PC-9 (cell line): ENCODE measurements at regions not wholly inside any gene's neighbourhood (a gene's known extent, or its start where the extent isn't known, plus 50 kb on each side); places are given as distances from the start of the nearest gene placed in this dataset.
A peak's percentile ranks its signal among the peaks of the same experiment; 100 is the strongest.
"Not testable (repeated sequence)": the region's sequence is repeated elsewhere in the genome, so short reads cannot be mapped to it uniquely, and the experiment has no call there.

Experiments used
- BruUV-seq: library from RNA; stranded (reverse); fragments of 400-500 nt; replicated peaks from 2 replicates; lab custom pipeline; 2021; lab: Mats Ljungman, UMichigan
- CTCF ChIA-PET: fragments of 300-600 bp; sonication (Branson Sonifier 250); formaldehyde crosslinking; loops from one replicate; lab custom pipeline; 2022; ENCODE audit warnings: antibody characterized with exemption; lab: Charles Lee
- POLR2A ChIA-PET: fragments of 300-600 bp; sonication (Branson Sonifier 250); formaldehyde crosslinking; loops from one replicate; lab custom pipeline; 2022; ENCODE audit warnings: antibody characterized with exemption; ENCODE audit not compliant: unreplicated experiment; lab: Charles Lee
- DNase-seq, 2 experiments: peaks; one replicate each; pipeline versions ENCODE4 v3.0.0 to v3.0.0-alpha.2; 2015 to 2022; ENCODE audit warnings: mixed read lengths in 1 of 2
- H2AFZ ChIP-seq: fragments of 200-600 bp; sonication (generic); 2 replicates; pipeline ENCODE4 v1.8.1; 2017; ENCODE audit warnings: antibody characterized with exemption
- H3F3A ChIP-seq: fragments of 200-600 bp; sonication (generic); 2 replicates; pipeline ENCODE4 v1.8.1; 2017; ENCODE audit warnings: antibody characterized with exemption, mild to moderate bottlenecking, low read depth; ENCODE audit not compliant: insufficient read depth
- H3K27ac ChIP-seq: fragments of 200-600 bp; sonication (generic); 2 replicates; pipeline ENCODE4 v1.6.1; 2016; ENCODE audit warnings: mixed run types
- H3K27me3 ChIP-seq: fragments of 200-600 bp; sonication (generic); 2 replicates; pipeline ENCODE4 v1.6.1; 2016; ENCODE audit warnings: low read depth, mixed run types; ENCODE audit not compliant: insufficient read depth
- H3K36me3 ChIP-seq: fragments of 200-600 bp; sonication (generic); 2 replicates; pipeline ENCODE4 v1.6.1; 2016; ENCODE audit warnings: low read depth, mixed run types
- H3K4me1 ChIP-seq: fragments of 200-600 bp; sonication (generic); replicated peaks from 2 replicates; pipeline ENCODE4 v1.6.1; 2016; ENCODE audit warnings: mixed run types; ENCODE audit not compliant: insufficient read depth
- H3K4me2 ChIP-seq: fragments of 200-600 bp; sonication (generic); 2 replicates; pipeline ENCODE4 v1.6.1; 2017; ENCODE audit warnings: mixed run types
- H3K4me3 ChIP-seq: fragments of 200-600 bp; sonication (generic); 2 replicates; pipeline ENCODE4 v1.6.1; 2016; ENCODE audit warnings: mixed run types
- H3K79me2 ChIP-seq: fragments of 200-600 bp; sonication (generic); 2 replicates; pipeline ENCODE4 v1.6.1; 2017; ENCODE audit warnings: low read depth, mixed run types
- H3K9me2 ChIP-seq: fragments of 200-600 bp; sonication (generic); 2 replicates; pipeline ENCODE4 v1.8.1; 2017; ENCODE audit warnings: mild to moderate bottlenecking; ENCODE audit not compliant: insufficient read depth
- H3K9me3 ChIP-seq: fragments of 200-600 bp; sonication (generic); 2 replicates; pipeline ENCODE4 v1.8.1; 2016; ENCODE audit warnings: low read depth; ENCODE audit not compliant: insufficient read depth
- H4K20me1 ChIP-seq: fragments of 200-600 bp; sonication (generic); 2 replicates; pipeline ENCODE4 v1.8.1; 2017; ENCODE audit not compliant: insufficient read depth
- intact Hi-C: fragments of 100-400 bp; cut with micrococcal nuclease; formaldehyde crosslinking; loops from one replicate; pipeline ENCODE4 v1.10.0; 2022; ENCODE audit not compliant: unreplicated experiment

DNA sequence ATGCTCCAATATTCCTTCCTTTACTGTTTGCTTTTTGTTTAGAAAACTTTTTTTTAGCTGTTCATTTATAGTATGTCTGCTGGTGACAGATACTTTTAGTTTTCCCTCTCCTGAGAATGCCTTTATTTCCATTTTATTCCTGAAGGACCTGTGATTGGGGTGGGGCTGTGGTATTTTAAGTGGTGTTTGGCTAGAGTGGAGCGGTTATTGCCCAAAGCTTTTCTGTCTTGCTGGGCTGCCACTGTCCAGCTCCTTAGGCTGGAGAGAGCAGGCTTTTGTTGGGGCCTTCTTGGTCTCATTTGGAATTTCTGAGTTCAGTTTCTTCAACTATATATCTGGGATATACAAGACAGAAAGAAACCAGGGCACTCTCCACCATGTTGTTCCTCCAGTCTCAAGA lies 160.0 kb upstream of the PLGLB2 start:
- CTCF ChIA-PET, intact Hi-C loops, H3K9me2 ChIP-seq, H3F3A ChIP-seq, H3K27ac ChIP-seq, H3K79me2 ChIP-seq, H2AFZ ChIP-seq, BruUV-seq, H3K4me3 ChIP-seq, H4K20me1 ChIP-seq, H3K36me3 ChIP-seq, H3K4me1 ChIP-seq, POLR2A ChIA-PET, H3K4me2 ChIP-seq, DNase-seq, H3K27me3 ChIP-seq, H3K9me3 ChIP-seq: not testable (repeated sequence)

DNA sequence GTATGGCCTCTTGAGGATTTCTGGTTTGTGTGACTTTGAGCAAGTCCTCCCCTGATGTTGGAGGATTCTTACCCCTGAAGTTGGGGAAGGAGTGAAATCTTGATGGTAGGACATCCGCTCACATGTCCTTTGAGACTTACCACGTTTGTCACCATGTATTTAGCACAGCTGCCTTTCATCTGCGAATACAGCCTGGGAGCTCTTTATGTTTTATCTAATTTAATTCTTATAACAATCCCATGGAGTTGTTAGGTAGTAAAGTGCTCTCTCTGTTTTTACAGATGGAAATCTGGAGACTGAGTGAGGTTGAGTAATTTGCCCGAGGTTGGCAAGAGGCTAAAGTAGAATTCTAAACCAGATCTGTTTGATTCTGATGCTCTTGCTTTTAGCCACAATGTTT lies 154.9 kb upstream of the PLGLB2 start:
- H2AFZ ChIP-seq, intact Hi-C loops, H3K27me3 ChIP-seq, H3K79me2 ChIP-seq, H3K36me3 ChIP-seq, H3K4me1 ChIP-seq, H3F3A ChIP-seq, DNase-seq, H3K4me3 ChIP-seq, POLR2A ChIA-PET, H4K20me1 ChIP-seq, H3K4me2 ChIP-seq, H3K27ac ChIP-seq, CTCF ChIA-PET, BruUV-seq, H3K9me3 ChIP-seq, H3K9me2 ChIP-seq: not testable (repeated sequence)

DNA sequence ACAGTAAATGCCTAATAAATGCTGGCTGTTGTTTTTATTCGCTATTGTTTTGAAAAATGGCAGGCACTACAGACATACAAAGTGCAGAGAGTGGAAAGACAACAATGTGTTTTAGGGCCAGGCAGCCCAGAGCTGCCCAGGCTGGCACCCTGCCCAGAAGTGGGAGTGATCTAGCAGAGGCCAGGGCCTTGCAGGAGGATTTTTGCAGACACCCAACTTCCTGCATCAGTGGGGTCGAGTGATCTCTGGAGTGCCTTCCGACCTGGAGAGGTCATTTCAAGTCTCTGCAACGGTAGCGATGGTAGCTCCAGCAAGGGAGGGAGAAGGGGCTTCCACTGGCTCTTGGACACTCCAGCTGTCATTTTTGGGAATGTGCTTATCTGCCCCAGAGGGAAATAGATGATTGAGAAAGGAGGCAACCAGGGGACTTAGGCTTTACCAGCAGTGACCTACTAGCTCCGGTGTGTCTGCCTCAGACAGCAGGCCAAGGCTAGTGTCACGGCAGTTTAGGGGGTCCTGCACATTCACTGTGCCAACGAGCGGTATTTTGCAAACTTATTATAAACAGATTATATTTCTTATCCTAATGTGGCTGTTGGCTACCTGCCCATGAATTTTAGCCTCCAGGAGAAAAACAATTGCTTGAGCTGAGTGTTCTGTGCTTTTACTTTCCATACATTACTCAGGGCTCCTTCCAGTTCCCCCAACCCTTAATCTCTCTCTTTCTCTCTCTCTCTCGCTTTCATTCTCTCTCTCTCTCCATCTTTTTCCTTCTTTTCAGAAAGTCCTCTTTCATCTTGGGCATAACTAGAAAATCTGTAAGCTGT lies 153.9 kb upstream of the PLGLB2 start:
- H3K79me2 ChIP-seq, BruUV-seq, H3K4me3 ChIP-seq, H4K20me1 ChIP-seq, H3K9me2 ChIP-seq, POLR2A ChIA-PET, CTCF ChIA-PET, H3K4me1 ChIP-seq, H3K27me3 ChIP-seq, H3K4me2 ChIP-seq, intact Hi-C loops, H3F3A ChIP-seq, H2AFZ ChIP-seq, H3K27ac ChIP-seq, H3K36me3 ChIP-seq, H3K9me3 ChIP-seq: not testable (repeated sequence)
- peak; percentile 27 to 83 for DNase-seq

DNA sequence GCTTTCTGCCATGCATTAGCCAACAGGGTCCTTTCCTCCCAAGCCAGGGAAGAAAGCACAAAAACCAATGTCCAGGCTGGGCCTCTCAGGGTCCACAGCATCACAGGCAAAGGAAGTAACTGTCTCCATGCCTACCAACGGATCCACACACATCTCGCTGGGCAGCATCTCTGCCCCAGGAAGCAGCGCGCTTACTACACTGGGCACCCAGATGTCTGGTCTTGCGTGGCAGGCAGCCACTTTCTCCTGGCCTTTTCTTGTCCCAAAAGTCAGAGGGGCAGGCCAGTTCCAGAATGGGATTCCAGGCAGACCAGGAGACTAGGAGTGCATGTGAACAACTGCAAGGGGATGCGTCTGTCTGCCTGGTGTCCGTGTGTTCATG lies 153.3 kb upstream of the PLGLB2 start:
- H4K20me1 ChIP-seq, H3K4me1 ChIP-seq, CTCF ChIA-PET, H3K9me3 ChIP-seq, H3K27ac ChIP-seq, H3K36me3 ChIP-seq, DNase-seq, BruUV-seq, H2AFZ ChIP-seq, H3K27me3 ChIP-seq, intact Hi-C loops, H3F3A ChIP-seq, H3K4me2 ChIP-seq, H3K9me2 ChIP-seq, POLR2A ChIA-PET, H3K4me3 ChIP-seq, H3K79me2 ChIP-seq: not testable (repeated sequence)

DNA sequence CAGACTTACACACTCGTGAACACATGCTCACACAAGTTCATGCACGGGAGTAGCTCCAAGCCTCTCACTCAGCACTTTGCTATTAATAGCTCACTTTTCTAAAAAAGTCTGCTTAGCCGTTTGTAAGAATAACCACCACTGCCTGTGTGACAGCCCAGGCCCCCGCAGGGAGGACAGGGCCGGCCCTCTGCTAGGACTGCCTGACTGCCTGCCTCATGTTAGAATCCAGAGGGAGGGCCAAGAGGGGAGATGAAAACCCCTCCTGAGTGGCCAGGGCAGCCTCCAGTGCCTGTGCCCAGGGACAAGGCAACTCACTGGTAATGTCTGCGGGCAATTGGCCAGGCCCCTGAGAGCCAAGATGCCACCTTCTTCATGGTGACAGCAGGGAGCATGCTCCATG lies 152.9 kb upstream of the PLGLB2 start:
- H3K9me3 ChIP-seq, intact Hi-C loops, H3K27ac ChIP-seq, H3K27me3 ChIP-seq, H3K36me3 ChIP-seq, DNase-seq, H3K79me2 ChIP-seq, BruUV-seq, H3K4me3 ChIP-seq, H3K9me2 ChIP-seq, H4K20me1 ChIP-seq, H2AFZ ChIP-seq, H3K4me2 ChIP-seq, CTCF ChIA-PET, POLR2A ChIA-PET, H3K4me1 ChIP-seq, H3F3A ChIP-seq: not testable (repeated sequence)

DNA sequence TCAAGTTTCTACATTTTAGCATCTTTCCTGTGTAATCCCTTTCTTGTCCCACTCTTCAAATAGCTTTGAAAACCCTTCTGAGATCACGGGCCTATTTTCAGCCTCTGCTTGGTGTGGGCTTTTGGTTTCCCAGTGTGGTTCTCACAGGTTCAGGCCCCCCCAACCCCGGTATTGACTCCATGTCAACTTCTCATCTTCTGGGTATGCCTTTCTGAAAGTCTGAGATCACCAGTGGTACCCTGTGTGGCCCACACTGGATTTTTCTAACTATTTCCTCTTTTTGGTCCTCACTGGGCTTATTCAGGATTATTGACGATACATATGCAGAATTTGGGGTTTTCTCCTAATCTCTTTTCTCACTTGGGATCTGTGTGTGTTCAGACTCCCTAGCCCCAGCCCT lies 146.9 kb upstream of the PLGLB2 start:
- BruUV-seq, intact Hi-C loops, H3F3A ChIP-seq, H4K20me1 ChIP-seq, H3K9me3 ChIP-seq, H3K4me1 ChIP-seq, H3K79me2 ChIP-seq, CTCF ChIA-PET, DNase-seq, H3K4me2 ChIP-seq, H3K36me3 ChIP-seq, H3K9me2 ChIP-seq, H3K27ac ChIP-seq, H3K4me3 ChIP-seq, H2AFZ ChIP-seq, POLR2A ChIA-PET, H3K27me3 ChIP-seq: not testable (repeated sequence)

DNA sequence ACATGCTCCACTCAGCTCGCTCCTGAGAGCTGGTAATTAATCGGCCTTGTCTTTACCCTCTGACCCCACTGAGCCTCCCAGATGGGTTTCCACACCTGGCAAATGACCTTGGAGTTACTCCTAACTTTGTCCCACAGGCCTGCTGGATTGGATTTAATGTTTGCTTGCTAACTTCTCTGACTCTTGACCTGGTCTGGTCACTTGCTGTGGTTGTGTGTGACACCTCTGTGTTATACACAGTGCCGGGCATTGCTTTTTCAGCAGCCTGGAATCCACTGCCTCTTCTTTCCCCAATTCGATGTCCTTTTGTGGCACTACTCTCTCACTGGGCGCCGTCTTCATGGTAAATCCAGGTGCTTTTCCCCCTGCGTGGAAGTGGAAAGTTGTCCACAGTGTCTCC lies 145.8 kb upstream of the PLGLB2 start:
- CTCF ChIA-PET, POLR2A ChIA-PET, H3K4me2 ChIP-seq, H3K27ac ChIP-seq, DNase-seq, H2AFZ ChIP-seq, H4K20me1 ChIP-seq, H3K9me2 ChIP-seq, H3K27me3 ChIP-seq, H3K36me3 ChIP-seq, H3K79me2 ChIP-seq, H3K9me3 ChIP-seq, intact Hi-C loops, H3F3A ChIP-seq, H3K4me1 ChIP-seq, H3K4me3 ChIP-seq, BruUV-seq: not testable (repeated sequence)
